Upper lobe of left lung (tissue), 4 donors: ENCODE measurements at regions not wholly inside any gene's neighbourhood (a gene's known extent, or its start where the extent isn't known, plus 50 kb on each side); places are given as distances from the start of the nearest gene placed in this dataset.

Source experiments
- CTCF ChIP-seq, 6 experiments: fragments of 450-650 bp in 4 of 6; fragments of 200-600 bp in 2 of 6; sonication (generic) in 2 of 6; IDR thresholded peaks; one replicate each; pipeline ENCODE4 v1.5.1; 2016 to 2019; ENCODE audit warnings: antibody characterized with exemption in 6 of 6
- POLR2A ChIP-seq, 4 donors: fragments of 450-650 bp; IDR thresholded peaks; one replicate each; pipeline ENCODE4 v1.5.1; 2016 to 2017; ENCODE audit warnings: antibody characterized with exemption in 4 of 4, mild to moderate bottlenecking in 2 of 4

DNA sequence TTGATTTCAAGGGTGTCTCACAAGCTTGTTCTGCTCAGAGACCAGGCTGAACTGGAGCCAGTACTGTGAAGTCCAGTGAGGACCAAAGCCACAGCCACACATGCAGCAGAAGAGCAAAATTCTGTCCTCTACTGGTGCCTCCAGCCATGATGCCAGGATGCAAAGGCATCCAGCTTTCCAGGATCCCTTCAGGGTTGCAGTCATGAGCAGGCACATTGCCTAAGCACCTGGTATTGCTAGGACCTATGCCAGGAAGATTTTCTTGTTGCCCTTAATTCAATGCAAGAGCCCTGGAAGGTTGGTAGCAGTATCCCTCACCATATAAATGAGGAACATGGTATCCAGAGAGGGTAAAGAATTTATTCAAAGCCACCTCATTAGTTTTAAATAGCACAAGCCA is 78.9 kb upstream of the CYRIA start:
- TF ChIP-seq POLR2A (IDR thresholded peaks at IDR 0.05) (no peak), CTCF (IDR thresholded peaks at IDR 0.05) (no peak)
